H54 (cell line): ENCODE measurements at regions not wholly inside any gene's neighbourhood (a gene's known extent, or its start where the extent isn't known, plus 50 kb on each side); places are given as distances from the start of the nearest gene placed in this dataset.

ENCODE experiments used
- DNase-seq: peaks from one replicate; pipeline ENCODE4 v3.0.0; 2011; ENCODE audit warnings: low spot score, mixed read lengths; ENCODE audit not compliant: insufficient read length
- FAIRE-seq: peaks from 3 replicates; lab custom pipeline; 2011; peaks lifted over from hg19 to GRCh38; lab: Jason Lieb, UNC
- POLR2A ChIP-seq: IDR thresholded peaks from 2 replicates; pipeline ENCODE4 v1.6.1; 2011; ENCODE audit warnings: low read depth, mild to moderate bottlenecking, low read length

- FAIRE-seq (no peak), DNase-seq (no peak)
- no peak for TF ChIP-seq POLR2A
Observed at GRCh38 chr14:71527838-71528237, 404.4 kb upstream of the RGS6 start.

DNA sequence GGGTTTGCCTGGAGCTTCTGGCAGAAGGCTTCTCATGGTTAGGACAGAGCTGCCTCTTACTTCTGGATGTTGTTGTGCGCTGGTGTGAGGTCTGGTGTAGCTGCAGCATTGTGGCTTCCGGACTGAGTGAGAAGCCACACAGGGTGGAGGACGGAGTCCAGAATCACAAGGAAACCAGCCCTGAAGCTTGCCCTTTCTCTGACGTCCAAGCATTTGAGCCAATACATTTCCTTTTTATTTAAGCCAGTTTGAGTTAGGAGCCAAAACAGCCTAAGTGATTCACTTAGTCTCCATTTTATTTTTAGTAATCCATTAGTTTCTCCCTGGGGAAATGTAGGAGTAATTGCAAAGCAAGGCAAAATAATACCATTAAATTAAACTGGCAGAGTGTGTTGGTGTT lies 402.4 kb upstream of the RGS6 start:
- TF ChIP-seq POLR2A = no peak
- FAIRE-seq = no peak
- no peak for DNase-seq

DNA sequence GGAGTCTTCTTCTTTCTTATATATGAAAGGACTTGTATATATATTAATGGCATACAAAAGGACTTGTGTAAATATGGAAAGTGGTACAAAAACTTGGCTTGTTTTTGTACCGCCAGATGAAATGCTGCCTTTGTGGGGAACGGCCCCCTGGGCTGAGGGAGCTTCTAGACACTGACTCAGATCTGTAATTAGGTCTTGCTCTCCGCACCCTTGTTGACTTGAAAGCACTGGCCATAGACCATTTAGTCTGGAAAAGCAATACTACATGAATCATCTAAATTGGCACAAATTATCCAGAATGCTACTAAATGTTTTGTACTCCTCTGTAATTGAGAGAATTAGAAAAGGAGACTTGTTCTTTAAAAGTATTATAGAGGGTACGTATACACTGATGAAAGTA lies 399.9 kb upstream of the RGS6 start:
- DNase-seq (no peak), FAIRE-seq (no peak)
- TF ChIP-seq POLR2A = no peak

GRCh38 chr14:71532790-71533189 lies 399.4 kb upstream of the RGS6 start:
- DNase-seq (no peak), FAIRE-seq (no peak)
- TF ChIP-seq POLR2A = no peak

- no peak for FAIRE-seq
- TF ChIP-seq POLR2A = no peak
- DNase-seq = no peak
Observed at GRCh38 chr14:71533390-71533789, 398.8 kb upstream of the RGS6 start.

- DNase-seq (no peak), FAIRE-seq (no peak)
- TF ChIP-seq POLR2A = no peak
Observed at GRCh38 chr14:71533800-71534199, 398.4 kb upstream of the RGS6 start.

- no peak for FAIRE-seq
- TF ChIP-seq POLR2A = no peak
Observed at GRCh38 chr14:71534506-71534905, 397.7 kb upstream of the RGS6 start.

DNA sequence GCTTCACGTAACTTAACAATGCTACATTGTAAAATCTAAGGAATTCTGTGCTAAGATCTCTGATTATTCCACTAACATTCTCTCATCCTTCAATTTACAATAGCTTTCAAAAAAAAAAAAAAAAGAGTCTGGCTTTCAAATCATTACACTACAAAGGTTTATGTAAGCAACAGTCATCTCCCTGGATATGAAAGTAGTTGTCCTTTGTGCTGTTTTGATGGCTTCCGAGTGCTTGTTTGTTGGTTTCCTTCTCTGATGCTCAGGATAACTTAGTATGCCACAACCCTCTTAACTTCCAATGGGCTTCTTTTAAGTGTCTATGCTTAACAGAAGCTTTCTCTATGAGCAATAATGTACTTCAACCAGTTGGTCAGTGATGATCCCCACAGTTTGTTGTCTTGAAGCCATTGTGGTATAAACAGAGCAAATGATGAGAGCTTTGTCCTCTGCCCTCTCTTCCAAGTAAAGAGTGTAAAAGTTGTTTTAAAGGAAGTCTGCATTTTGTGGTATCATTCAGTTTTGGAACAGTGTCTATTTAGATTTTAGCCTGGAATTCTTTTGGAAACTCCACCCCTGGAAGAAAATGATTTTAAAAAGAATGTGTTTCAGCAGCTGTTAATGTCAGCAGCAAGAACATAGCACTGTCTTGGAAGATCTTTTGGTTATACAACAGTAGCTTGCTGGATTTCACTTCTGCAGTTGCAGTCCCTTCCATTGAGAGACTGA lies 396.1 kb upstream of the RGS6 start:
- FAIRE-seq = no peak
- DNase-seq = no peak
- TF ChIP-seq POLR2A = no peak

More at GRCh38 chr14:71534506-71534905, 397.7 kb upstream of the RGS6 start:
- no peak for DNase-seq

DNA sequence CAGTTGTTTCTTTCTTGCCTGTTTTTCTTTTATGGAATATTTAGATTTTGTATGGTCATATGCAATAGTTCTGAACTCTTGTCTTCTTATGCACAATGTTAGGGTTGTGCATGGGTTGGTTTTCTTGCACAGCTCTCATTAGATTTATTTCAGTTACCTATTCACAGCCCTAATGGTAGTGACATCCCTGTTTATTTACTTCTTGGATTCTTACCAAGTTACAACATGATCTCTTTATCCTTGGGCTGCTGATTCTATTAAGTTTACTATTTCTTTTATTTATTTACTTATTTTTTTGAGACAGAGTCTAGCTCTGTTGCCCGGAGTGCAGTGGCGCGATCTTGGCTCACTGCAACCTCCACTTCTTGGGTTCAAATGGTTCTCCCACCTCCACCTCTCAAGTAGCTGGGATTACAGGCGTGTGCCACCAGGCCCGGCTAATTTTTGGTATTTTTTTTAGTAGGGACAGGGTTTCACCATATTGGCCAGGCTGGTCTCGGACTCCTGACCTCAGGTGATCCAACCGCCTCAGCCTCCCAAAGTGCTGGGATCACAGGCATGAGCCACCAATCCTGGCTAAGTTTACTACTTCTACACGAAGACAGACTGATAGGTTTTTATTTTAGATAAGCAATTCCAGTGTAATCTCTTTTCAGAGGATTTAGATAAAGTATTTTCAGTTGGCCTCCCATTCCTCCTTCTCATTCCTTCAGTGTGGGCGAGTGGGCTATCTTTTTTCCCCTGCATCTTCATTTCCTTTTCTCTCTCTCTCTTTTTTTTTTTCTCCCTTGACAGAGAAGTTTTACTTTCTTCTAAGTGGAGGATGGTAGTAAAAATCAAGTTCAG lies 395.1 kb upstream of the RGS6 start:
- FAIRE-seq (no peak), DNase-seq (no peak)
- TF ChIP-seq POLR2A = no peak

DNA sequence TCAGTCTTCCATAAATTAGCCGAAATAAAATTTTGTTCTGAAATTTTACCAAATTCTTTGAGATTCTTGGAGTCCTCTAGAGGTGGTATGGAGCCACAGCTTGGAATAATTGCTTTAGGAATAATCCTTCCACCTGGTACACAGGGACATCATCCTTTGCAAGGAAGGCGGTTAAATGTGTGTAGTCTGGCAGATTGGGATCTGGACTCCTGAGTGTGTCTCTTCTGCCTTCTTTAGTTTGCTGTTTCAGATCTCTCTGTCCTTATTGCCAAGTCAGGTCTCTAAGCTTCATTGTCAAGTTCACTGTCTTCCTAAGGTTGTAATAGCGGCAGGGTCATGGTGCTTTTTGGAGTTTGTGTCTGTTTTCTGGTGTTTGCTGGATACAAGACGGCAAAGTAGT lies 393.9 kb upstream of the RGS6 start:
- no peak for TF ChIP-seq POLR2A
- FAIRE-seq (no peak), DNase-seq (no peak)

GRCh38 chr14:71538938-71539649 lies 393.1 kb upstream of the RGS6 start:
- DNase-seq (no peak), FAIRE-seq (no peak)
- TF ChIP-seq POLR2A = no peak

DNA sequence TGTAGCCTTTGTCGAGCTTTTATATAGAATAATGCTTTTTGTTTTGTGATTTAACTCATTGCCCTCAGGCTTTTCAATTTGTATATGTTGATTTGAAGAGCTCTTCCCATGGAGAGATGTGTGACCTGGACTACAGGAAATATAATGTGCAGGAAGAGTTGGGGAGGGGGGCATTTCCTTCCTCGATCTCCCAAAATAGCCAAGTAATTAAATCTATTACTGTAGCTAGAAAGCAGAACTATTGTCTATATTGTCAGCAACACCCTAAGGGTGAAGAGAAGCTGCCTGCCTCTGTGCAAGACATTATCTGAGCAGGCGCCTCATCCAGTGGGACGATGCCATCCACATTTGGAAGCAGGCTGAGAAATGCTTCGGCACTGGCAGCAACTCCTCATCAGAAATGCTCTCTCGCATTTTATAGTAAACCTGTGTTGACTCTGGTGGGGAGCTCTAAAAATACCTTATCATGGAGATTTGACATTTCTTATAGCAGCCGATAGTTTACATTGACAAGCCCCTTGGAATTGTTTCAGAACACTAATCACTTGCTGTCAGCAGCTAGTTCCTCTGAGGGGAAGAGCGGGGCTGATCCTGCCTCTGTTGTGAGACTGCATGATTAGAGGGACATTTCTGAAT lies 392.5 kb upstream of the RGS6 start:
- no peak for FAIRE-seq
- TF ChIP-seq POLR2A = no peak

GRCh38 chr14:71541271-71541670 lies 391.0 kb upstream of the RGS6 start:
- no peak for TF ChIP-seq POLR2A
- FAIRE-seq = no peak
- DNase-seq = no peak

More for the DNA sequence above, 392.5 kb upstream of the RGS6 start:
- DNase-seq = no peak
